Cardiac muscle cell (in vitro differentiated cells and primary cell): ENCODE measurements at regions not wholly inside any gene's neighbourhood (a gene's known extent, or its start where the extent isn't known, plus 50 kb on each side); places are given as distances from the start of the nearest gene placed in this dataset.
"Not testable (repeated sequence)": the region's sequence is repeated elsewhere in the genome, so short reads cannot be mapped to it uniquely, and the experiment has no call there.

Experiments
- DNase-seq, 2 donors: peaks; one replicate each; pipeline versions ENCODE4 v3.0.0 to v3.0.0-alpha.2; 2010 to 2017; ENCODE audit warnings: low read depth in 1 of 2, low spot score in 1 of 2
- H3K27ac ChIP-seq: fragments of 200-600 bp; sonication (generic); 2 replicates; pipeline ENCODE4 v1.5.1; 2016
- H3K27me3 ChIP-seq: fragments of 200-600 bp; sonication (generic); 2 replicates; pipeline ENCODE4 v1.6.0; 2016; ENCODE audit warnings: control low read depth
- H3K36me3 ChIP-seq: fragments of 200-600 bp; sonication (generic); 2 replicates; pipeline ENCODE4 v1.5.1; 2016; ENCODE audit warnings: control low read depth
- H3K4me1 ChIP-seq: fragments of 200-600 bp; sonication (generic); 2 replicates; pipeline ENCODE4 v1.8.1; 2017; ENCODE audit warnings: low read depth, mild to moderate bottlenecking, mixed run types
- H3K4me3 ChIP-seq: fragments of 200-600 bp; sonication (generic); 2 replicates; pipeline ENCODE4 v1.5.1; 2016; ENCODE audit warnings: mild to moderate bottlenecking
- H3K9me3 ChIP-seq: fragments of 200-600 bp; sonication (generic); 2 replicates; pipeline ENCODE4 v1.5.1; 2017; ENCODE audit warnings: low read depth, mild to moderate bottlenecking, control low read depth

GRCh38 chr5:176041248-176041994, 73.3 kb upstream of the THOC3 start:
- not testable (repeated sequence) for DNase-seq, H3K27ac ChIP-seq, H3K27me3 ChIP-seq, H3K36me3 ChIP-seq, H3K9me3 ChIP-seq, H3K4me3 ChIP-seq, H3K4me1 ChIP-seq

- not testable (repeated sequence) for DNase-seq, H3K36me3 ChIP-seq
Measured at GRCh38 chr5:176042020-176042658, 74.0 kb upstream of the THOC3 start.

GRCh38 chr5:176043252-176043829, 75.2 kb upstream of the THOC3 start:
- H3K4me3 ChIP-seq, H3K27ac ChIP-seq, H3K4me1 ChIP-seq, H3K27me3 ChIP-seq, H3K36me3 ChIP-seq, DNase-seq, H3K9me3 ChIP-seq: not testable (repeated sequence)

More at GRCh38 chr5:176042020-176042658, 74.0 kb upstream of the THOC3 start:
- not testable (repeated sequence) for H3K4me1 ChIP-seq, H3K9me3 ChIP-seq, H3K4me3 ChIP-seq, H3K27me3 ChIP-seq, H3K27ac ChIP-seq

- not testable (repeated sequence) for DNase-seq, H3K27ac ChIP-seq, H3K4me1 ChIP-seq, H3K27me3 ChIP-seq, H3K9me3 ChIP-seq, H3K36me3 ChIP-seq, H3K4me3 ChIP-seq
Measured at GRCh38 chr5:176043986-176044385, 75.9 kb upstream of the THOC3 start.

- not testable (repeated sequence) for DNase-seq, H3K4me3 ChIP-seq, H3K27ac ChIP-seq, H3K36me3 ChIP-seq, H3K27me3 ChIP-seq, H3K4me1 ChIP-seq, H3K9me3 ChIP-seq
Measured at GRCh38 chr5:176044431-176044830, 76.3 kb upstream of the THOC3 start.

GRCh38 chr5:176045442-176045841, 77.3 kb upstream of the THOC3 start:
- H3K4me3 ChIP-seq, H3K4me1 ChIP-seq, H3K36me3 ChIP-seq, H3K9me3 ChIP-seq, H3K27ac ChIP-seq, H3K27me3 ChIP-seq, DNase-seq: not testable (repeated sequence)

- DNase-seq, H3K4me1 ChIP-seq: not testable (repeated sequence)
Measured at GRCh38 chr5:176048671-176049070, 80.6 kb upstream of the THOC3 start.

GRCh38 chr5:176060472-176061268, 92.6 kb upstream of the THOC3 start:
- not testable (repeated sequence) for H3K4me3 ChIP-seq, H3K27me3 ChIP-seq, H3K27ac ChIP-seq, H3K4me1 ChIP-seq, H3K36me3 ChIP-seq, DNase-seq, H3K9me3 ChIP-seq

More at GRCh38 chr5:176048671-176049070, 80.6 kb upstream of the THOC3 start:
- H3K4me3 ChIP-seq, H3K27ac ChIP-seq, H3K9me3 ChIP-seq, H3K27me3 ChIP-seq, H3K36me3 ChIP-seq: not testable (repeated sequence)

- not testable (repeated sequence) for H3K4me3 ChIP-seq, H3K27me3 ChIP-seq, H3K36me3 ChIP-seq, H3K27ac ChIP-seq, DNase-seq, H3K9me3 ChIP-seq, H3K4me1 ChIP-seq
Measured at GRCh38 chr5:176061269-176061622, 93.1 kb upstream of the THOC3 start.

GRCh38 chr5:176061660-176062059, 93.5 kb upstream of the THOC3 start:
- H3K9me3 ChIP-seq, H3K36me3 ChIP-seq, H3K4me1 ChIP-seq, DNase-seq, H3K27ac ChIP-seq, H3K4me3 ChIP-seq, H3K27me3 ChIP-seq: not testable (repeated sequence)

GRCh38 chr5:176066262-176066945, 98.3 kb upstream of the THOC3 start:
- H3K27ac ChIP-seq, H3K4me1 ChIP-seq, H3K9me3 ChIP-seq, H3K4me3 ChIP-seq, H3K36me3 ChIP-seq, DNase-seq, H3K27me3 ChIP-seq: not testable (repeated sequence)

GRCh38 chr5:176067162-176067561, 99.0 kb upstream of the THOC3 start:
- not testable (repeated sequence) for DNase-seq

GRCh38 chr5:176067948-176068347, 99.8 kb upstream of the THOC3 start:
- DNase-seq, H3K4me3 ChIP-seq, H3K36me3 ChIP-seq, H3K9me3 ChIP-seq, H3K4me1 ChIP-seq, H3K27ac ChIP-seq, H3K27me3 ChIP-seq: not testable (repeated sequence)

More at GRCh38 chr5:176067162-176067561, 99.0 kb upstream of the THOC3 start:
- H3K36me3 ChIP-seq, H3K27ac ChIP-seq, H3K27me3 ChIP-seq, H3K4me3 ChIP-seq, H3K9me3 ChIP-seq, H3K4me1 ChIP-seq: not testable (repeated sequence)
